HCT116 (cell line): ENCODE measurements at regions not wholly inside any gene's neighbourhood (a gene's known extent, or its start where the extent isn't known, plus 50 kb on each side); places are given as distances from the start of the nearest gene placed in this dataset.

ENCODE experiments used
- ATAC-seq: fragments of 200-7000 bp; cut with Tn5 transposase; 2 replicates; pipeline ENCODE4 v1.9.1; 2020; ENCODE audit warnings: mild to moderate bottlenecking, moderate library complexity
- BruUV-seq: library from RNA; stranded (reverse); fragments of 400-500 nt; replicated peaks from 2 replicates; lab custom pipeline; 2021; lab: Mats Ljungman, UMichigan
- CTCF ChIA-PET: fragments of 300-600 bp; sonication (Branson Sonifier 250); formaldehyde crosslinking; loops from one replicate; lab custom pipeline; 2021; ENCODE audit warnings: antibody characterized with exemption; lab: Charles Lee
- POLR2A ChIA-PET: fragments of 300-600, 350-600 bp; sonication (Branson Sonifier 250); formaldehyde crosslinking; loops from one replicate; lab custom pipeline; 2021; ENCODE audit warnings: antibody characterized with exemption; lab: Charles Lee
- RAD21 ChIA-PET, 2 experiments: fragments of 300-600 bp; sonication (Branson Sonifier 250); formaldehyde crosslinking; loops; one replicate each; lab custom pipeline; 2023; ENCODE audit warnings: low total read pairs in 2 of 2; ENCODE audit not compliant: uncharacterized antibody in 2 of 2, unreplicated experiment in 2 of 2, low non-redundant PET in 1 of 2; lab: Charles Lee
- DNase-seq: peaks from one replicate; pipeline ENCODE4 v3.0.0-alpha.2; 2010; ENCODE audit warnings: low read depth, low spot score
- H2AFZ ChIP-seq: fragments of 200-600 bp; shearing (Covaris generic), sonication (generic); 2 replicates; pipeline ENCODE4 v1.6.1; 2017; ENCODE audit warnings: low read depth, mixed run types, mixed read lengths, antibody characterized with exemption, low read length; ENCODE audit not compliant: poor library complexity, severe bottlenecking
- H3K27ac ChIP-seq: 2 replicates; pipeline ENCODE4 v1.5.1; 2012; ENCODE audit warnings: low read depth, low read length
- H3K27me3 ChIP-seq: fragments of 200-600 bp; sonication (generic); 2 replicates; pipeline ENCODE4 v1.6.1; 2016; ENCODE audit warnings: mixed run types, low read length, mixed read lengths; ENCODE audit not compliant: insufficient read depth
- H3K36me3 ChIP-seq, 2 experiments: fragments of 200-500 bp in 1 of 2; fragments of 200-600 bp in 1 of 2; sonication (Bioruptor generic) in 1 of 2; sonication (generic) in 1 of 2; 2 replicates each; pipeline versions ENCODE4 v1.5.1 to v1.6.1; 2014 to 2016; ENCODE audit warnings: low read length in 2 of 2, inconsistent platforms in 1 of 2, mixed read lengths in 1 of 2, mixed run types in 1 of 2; ENCODE audit not compliant: insufficient read depth in 2 of 2, control insufficient read depth in 1 of 2
- H3K4me1 ChIP-seq, 2 experiments: fragments of 200-600 bp in 1 of 2; sonication (generic) in 1 of 2; 2 replicates each; pipeline versions ENCODE4 v1.5.1 to v1.6.1; 2012 to 2017; ENCODE audit warnings: low read length in 2 of 2, inconsistent platforms in 1 of 2, mild to moderate bottlenecking in 1 of 2, mixed read lengths in 1 of 2, mixed run types in 1 of 2, moderate library complexity in 1 of 2; ENCODE audit not compliant: insufficient read depth in 2 of 2, control insufficient read depth in 1 of 2
- H3K4me2 ChIP-seq: fragments of 200-600 bp; sonication (generic); 2 replicates; pipeline ENCODE4 v1.6.1; 2017; ENCODE audit warnings: mixed run types, low read length, mixed read lengths
- H3K4me3 ChIP-seq, 2 experiments: fragments of 200-600 bp in 1 of 2; sonication (generic) in 1 of 2; replicated peaks in 1 of 2; 2 replicates each; pipeline ENCODE4 v1.5.1; 2011 to 2016; ENCODE audit warnings: low read length in 2 of 2, control low read depth in 1 of 2, low read depth in 1 of 2, mild to moderate bottlenecking in 1 of 2, mixed read lengths in 1 of 2, mixed run types in 1 of 2
- H3K79me2 ChIP-seq: fragments of 200-600 bp; sonication (generic); 2 replicates; pipeline ENCODE4 v1.6.1; 2017; ENCODE audit warnings: mild to moderate bottlenecking, mixed run types, low read length, moderate library complexity, mixed read lengths; ENCODE audit not compliant: insufficient read depth
- H3K9ac ChIP-seq: fragments of 200-600 bp; sonication (generic); 2 replicates; pipeline ENCODE4 v1.6.1; 2016; ENCODE audit warnings: low read length, mixed read lengths
- H3K9me2 ChIP-seq: fragments of 200-600 bp; sonication (generic), shearing (Covaris generic); 2 replicates; pipeline ENCODE4 v1.6.1; 2017; ENCODE audit warnings: mixed run types, mild to moderate bottlenecking, moderate library complexity; ENCODE audit not compliant: insufficient read depth
- H3K9me3 ChIP-seq, 2 experiments: fragments of 200-500 bp in 1 of 2; fragments of 200-600 bp in 1 of 2; sonication (Bioruptor generic) in 1 of 2; sonication (generic) in 1 of 2; 2 replicates each; pipeline ENCODE4 v1.6.1; 2014 to 2017; ENCODE audit warnings: low read length in 2 of 2, mixed read lengths in 2 of 2, inconsistent platforms in 1 of 2, low read depth in 1 of 2, mild to moderate bottlenecking in 1 of 2, mixed run types in 1 of 2, moderate library complexity in 1 of 2; ENCODE audit not compliant: control insufficient read depth in 1 of 2, insufficient read depth in 1 of 2
- H4K20me1 ChIP-seq: fragments of 200-600 bp; sonication (generic), shearing (Covaris generic); 2 replicates; pipeline ENCODE4 v1.6.1; 2017; ENCODE audit warnings: mixed run types, mild to moderate bottlenecking, moderate library complexity; ENCODE audit not compliant: insufficient read depth
- ATF3 ChIP-seq: IDR thresholded peaks from 2 replicates; pipeline ENCODE4 v1.6.1; 2012
- CBX3 ChIP-seq: IDR thresholded peaks from 2 replicates; pipeline ENCODE4 v1.6.1; 2012; ENCODE audit warnings: low read depth
- CEBPB ChIP-seq: IDR thresholded peaks from 2 replicates; pipeline ENCODE4 v1.6.1; 2012; ENCODE audit warnings: low read depth
- EGR1 ChIP-seq: IDR thresholded peaks from 2 replicates; pipeline ENCODE4 v1.6.1; 2012; ENCODE audit warnings: low read depth
- EZH2 ChIP-seq: fragments of 200-600 bp; sonication (generic); IDR thresholded peaks from 2 replicates; pipeline ENCODE4 v1.6.1; 2017; ENCODE audit warnings: antibody characterized with exemption, mixed run types
- EZH2phosphoT487 ChIP-seq: fragments of 200-600 bp; IDR thresholded peaks from 2 replicates; pipeline ENCODE4 v1.6.1; 2018; ENCODE audit warnings: antibody characterized with exemption, borderline replicate concordance
- FOSL1 ChIP-seq: IDR thresholded peaks from 2 replicates; pipeline ENCODE4 v1.6.1; 2012; ENCODE audit warnings: low read depth
- JUND ChIP-seq: IDR thresholded peaks from 2 replicates; pipeline ENCODE4 v1.6.1; 2012
- RAD21 ChIP-seq: IDR thresholded peaks from 2 replicates; pipeline ENCODE4 v1.6.1; 2012; ENCODE audit warnings: low read depth, mild to moderate bottlenecking
- REST ChIP-seq: IDR thresholded peaks from 2 replicates; pipeline ENCODE4 v1.6.1; 2012; ENCODE audit warnings: low read depth
- SP1 ChIP-seq: IDR thresholded peaks from 2 replicates; pipeline ENCODE4 v1.6.1; 2012; ENCODE audit warnings: low read depth
- SRF ChIP-seq: IDR thresholded peaks from 2 replicates; pipeline ENCODE4 v1.6.1; 2012; ENCODE audit warnings: low read depth
- TCF7L2 ChIP-seq: IDR thresholded peaks from 2 replicates; pipeline ENCODE4 v1.7.0; 2011; ENCODE audit warnings: borderline replicate concordance, inconsistent platforms; ENCODE audit not compliant: insufficient read depth, insufficient read length; ENCODE audit errors: extremely low read depth
- YY1 ChIP-seq: IDR thresholded peaks from 2 replicates; pipeline ENCODE4 v1.6.1; 2011; ENCODE audit warnings: low read length, low read depth, moderate library complexity, mild to moderate bottlenecking; ENCODE audit not compliant: insufficient replicate concordance; ENCODE audit errors: extremely low read depth
- ZBTB33 ChIP-seq: IDR thresholded peaks from 2 replicates; pipeline ENCODE4 v1.6.1; 2011; ENCODE audit warnings: mild to moderate bottlenecking, low read length, moderate library complexity; ENCODE audit not compliant: insufficient replicate concordance; ENCODE audit errors: extremely low read depth
- ZNF274 ChIP-seq: fragments of 200-500 bp; sonication (Bioruptor generic); IDR thresholded peaks from 2 replicates; pipeline ENCODE4 v1.6.1; 2014; ENCODE audit warnings: mild to moderate bottlenecking, low read depth, low read length, inconsistent platforms
- intact Hi-C: fragments of 100-400 bp; cut with micrococcal nuclease; formaldehyde crosslinking; loops from 2 replicates; pipeline ENCODE4 v1.10.0; 2022
- TF ChIP-seq, protein P1 (sequence below): IDR thresholded peaks from 2 replicates; pipeline ENCODE4 v1.6.1; 2012

GRCh38 chr5:120396186-120396585 is 67.9 kb upstream of the PRR16 start (continued):
- TF ChIP-seq EZH2phosphoT487: no peak
- TF ChIP-seq ZNF274: no peak
- TF ChIP-seq JUND: no peak
- TF ChIP-seq RAD21: no peak
- TF ChIP-seq TCF7L2: no peak
- no peak for TF ChIP-seq SRF
- TF ChIP-seq YY1: no peak
- TF ChIP-seq ATF3: no peak
- no peak for TF ChIP-seq CBX3
- no peak for TF ChIP-seq EZH2

- H3K27ac ChIP-seq: no peak overlapping the region
- H3K79me2 ChIP-seq: no peaks in the 10 kb centered on the region
- H3K27me3 ChIP-seq: no peaks in the 10 kb centered on the region
- no peaks in the 10 kb centered on the region for H3K9me2 ChIP-seq
- H3K4me3 ChIP-seq: no peak overlapping the region
- BruUV-seq: no TSS peak
- TF ChIP-seq FOSL1 (no peak), ZBTB33 (no peak), EGR1 (no peak), EZH2phosphoT487 (no peak), SRF (no peak), JUND (no peak), SP1 (no peak), TCF7L2 (no peak), CEBPB (no peak), REST (no peak), ZNF274 (no peak)
- TF ChIP-seq, protein P1, sequence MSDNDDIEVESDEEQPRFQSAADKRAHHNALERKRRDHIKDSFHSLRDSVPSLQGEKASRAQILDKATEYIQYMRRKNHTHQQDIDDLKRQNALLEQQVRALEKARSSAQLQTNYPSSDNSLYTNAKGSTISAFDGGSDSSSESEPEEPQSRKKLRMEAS: no peak
- H3K9ac ChIP-seq: no peak overlapping the region
- H3K36me3 ChIP-seq: no peaks in the 10 kb centered on the region
- peaks cover under 1 to 7% of the 10 kb centered on the region in 2 experiments; a peak in 3 of 4 replicates for H3K4me1 ChIP-seq
- POLR2A ChIA-PET: no interaction called here
- no peak overlapping the region for H3K4me2 ChIP-seq
- ATAC-seq (no peak), DNase-seq (no peak)
- intact Hi-C loops: no loop called here
- peaks cover 0 to 3% of the 10 kb centered on the region in 2 experiments; a peak in 1 of 4 replicates for H3K9me3 ChIP-seq
- H2AFZ ChIP-seq: no peak overlapping the region
- H4K20me1 ChIP-seq: no peaks in the 10 kb centered on the region
- RAD21 ChIA-PET: no interaction called here
- CTCF ChIA-PET: no interaction called here
These were observed 63.7 kb upstream of the PRR16 start for GRCh38 chr5:120400356-120400755.
